ENCODE measurements at regions not wholly inside any gene's neighbourhood (a gene's known extent, or its start where the extent isn't known, plus 50 kb on each side); places are given as distances from the start of the nearest gene placed in this dataset.

- FAIRE-seq (no peak), DNase-seq (ENCODE audit: insufficient read length, low spot score) (no peak)
These were observed 305.0 kb downstream of the HLX start for GRCh38 chr1:221184131-221184794.

- FAIRE-seq (no peak), DNase-seq (ENCODE audit: insufficient read length, low spot score) (no peak)
These were observed 307.9 kb downstream of the HLX start for GRCh38 chr1:221187174-221187573.

- no peak for FAIRE-seq
These were observed 309.2 kb downstream of the HLX start for GRCh38 chr1:221188458-221188857.

DNA sequence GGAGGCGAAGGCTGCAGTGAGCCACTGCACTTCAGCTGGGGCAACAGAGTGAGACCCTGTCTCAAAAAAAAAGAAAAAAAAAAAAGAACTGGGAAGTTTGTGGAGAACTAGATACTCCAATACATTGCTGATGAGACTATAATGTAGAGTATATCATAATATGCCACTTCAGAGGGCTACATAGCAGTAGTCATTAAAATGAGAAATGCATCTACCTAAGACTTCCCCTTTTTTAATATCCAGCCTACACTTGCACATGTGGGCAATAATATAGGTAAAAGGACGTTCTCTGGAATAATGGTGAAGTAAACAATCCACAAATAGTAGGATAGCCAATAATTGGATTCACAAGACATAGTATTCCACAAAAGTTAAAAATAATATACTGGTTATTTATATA, 311.0 kb downstream of the HLX start:
- FAIRE-seq (no peak), DNase-seq (ENCODE audit: insufficient read length, low spot score) (no peak)

More at GRCh38 chr1:221188458-221188857, 309.2 kb downstream of the HLX start:
- DNase-seq (ENCODE audit: insufficient read length, low spot score) = no peak

- FAIRE-seq = peak; percentile 59
- no peak for DNase-seq (ENCODE audit: insufficient read length, low spot score)
These were observed 312.8 kb downstream of the HLX start for GRCh38 chr1:221192055-221192454.

DNA sequence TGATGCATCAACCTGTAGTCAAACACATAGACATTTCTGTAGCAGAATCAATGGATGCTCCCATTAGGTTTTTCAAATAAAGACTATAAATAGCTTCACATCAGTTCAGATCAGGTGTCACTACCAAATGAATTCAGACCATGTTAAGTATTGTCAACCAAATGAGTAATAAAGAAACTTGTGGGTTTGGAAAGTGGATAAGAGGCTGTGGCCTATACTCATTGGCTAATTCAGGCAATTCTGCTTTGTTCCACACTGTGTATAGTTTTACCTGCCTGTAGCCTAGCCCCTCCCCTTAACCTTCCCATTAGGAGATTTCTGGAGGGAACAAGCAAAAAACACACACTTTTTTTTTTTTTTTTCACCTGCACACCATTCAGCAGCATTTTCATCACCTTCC, 321.2 kb downstream of the HLX start:
- FAIRE-seq = no peak

GRCh38 chr1:221201773-221202172, 322.5 kb downstream of the HLX start:
- DNase-seq (ENCODE audit: insufficient read length, low spot score) = no peak
- FAIRE-seq = no peak

More for the DNA sequence above, 321.2 kb downstream of the HLX start:
- DNase-seq (ENCODE audit: insufficient read length, low spot score) = no peak

DNA sequence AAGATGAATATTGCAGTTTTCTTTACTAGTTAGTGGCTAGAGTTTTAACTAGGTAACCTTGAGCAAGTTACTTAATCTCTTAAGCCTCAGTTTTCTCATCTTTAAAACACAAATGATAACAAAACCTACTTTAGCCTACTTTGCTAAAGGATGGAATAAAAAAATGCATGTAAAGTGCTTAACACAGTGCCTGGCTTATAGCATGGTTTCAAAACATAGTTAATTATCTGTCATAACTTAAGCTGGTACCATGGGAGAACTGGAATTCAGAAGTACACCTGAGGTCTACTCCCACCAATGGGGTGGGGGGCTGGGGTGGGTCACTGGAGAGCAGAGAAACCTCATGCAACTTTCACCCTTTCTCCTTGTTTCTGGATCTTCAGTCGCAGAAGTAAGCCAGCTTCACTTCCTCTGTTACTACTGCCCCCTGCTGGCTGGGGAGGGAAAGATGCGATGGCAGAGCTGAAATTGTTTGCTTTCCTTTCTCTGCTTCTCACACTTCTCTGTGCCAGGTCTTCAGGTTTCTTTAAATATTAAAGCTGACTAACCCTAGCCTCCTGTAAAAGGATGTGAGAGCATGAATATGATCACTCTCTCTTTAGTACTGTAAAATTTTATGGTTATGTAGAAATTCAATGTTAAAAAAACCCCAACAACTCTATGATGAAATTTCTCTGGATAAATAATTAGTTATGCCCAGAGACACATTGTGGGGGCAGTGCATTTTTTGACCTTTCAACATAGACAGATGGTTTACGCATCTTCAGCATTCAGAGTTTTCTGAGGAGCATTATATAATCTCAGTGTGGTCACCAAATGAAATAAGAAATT, 324.2 kb downstream of the HLX start:
- DNase-seq (ENCODE audit: insufficient read length, low spot score) (peak; percentile 65), FAIRE-seq (no peak)

GRCh38 chr1:221204055-221204833, 325.0 kb downstream of the HLX start:
- no peak for FAIRE-seq
- no peak for DNase-seq (ENCODE audit: insufficient read length, low spot score)

GRCh38 chr1:221206076-221206475, 326.8 kb downstream of the HLX start:
- no peak for FAIRE-seq
- DNase-seq (ENCODE audit: insufficient read length, low spot score) = no peak

GRCh38 chr1:221212926-221213325, 333.7 kb downstream of the HLX start:
- FAIRE-seq (no peak), DNase-seq (ENCODE audit: insufficient read length, low spot score) (no peak)

- no peak for FAIRE-seq
These were observed 337.8 kb downstream of the HLX start for GRCh38 chr1:221217029-221217428.

DNA sequence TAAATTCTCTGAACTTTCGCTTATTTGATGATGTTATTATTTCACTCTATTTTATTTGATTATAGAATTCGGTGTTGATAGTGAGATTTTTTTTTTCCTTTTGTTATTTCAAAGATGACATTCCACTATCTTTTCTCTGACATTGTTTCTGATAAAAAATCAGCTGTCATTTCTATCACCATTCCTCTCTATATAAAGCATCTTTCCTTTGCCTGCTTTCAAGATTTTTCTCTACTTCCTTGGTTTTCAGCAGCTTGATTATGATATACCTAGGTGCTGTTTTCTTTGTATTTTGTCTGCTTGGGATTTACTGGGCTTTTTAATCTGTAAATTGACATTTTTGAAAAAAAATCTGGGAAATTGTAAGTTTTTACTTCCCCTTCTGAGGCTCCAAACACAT, 344.0 kb downstream of the HLX start:
- FAIRE-seq = no peak

More at GRCh38 chr1:221217029-221217428, 337.8 kb downstream of the HLX start:
- DNase-seq (ENCODE audit: insufficient read length, low spot score) = peak; percentile 10

GRCh38 chr1:221227460-221227859, 348.2 kb downstream of the HLX start:
- DNase-seq (ENCODE audit: insufficient read length, low spot score) = no peak
- no peak for FAIRE-seq

More for the DNA sequence above, 344.0 kb downstream of the HLX start:
- no peak for DNase-seq (ENCODE audit: insufficient read length, low spot score)

DNA sequence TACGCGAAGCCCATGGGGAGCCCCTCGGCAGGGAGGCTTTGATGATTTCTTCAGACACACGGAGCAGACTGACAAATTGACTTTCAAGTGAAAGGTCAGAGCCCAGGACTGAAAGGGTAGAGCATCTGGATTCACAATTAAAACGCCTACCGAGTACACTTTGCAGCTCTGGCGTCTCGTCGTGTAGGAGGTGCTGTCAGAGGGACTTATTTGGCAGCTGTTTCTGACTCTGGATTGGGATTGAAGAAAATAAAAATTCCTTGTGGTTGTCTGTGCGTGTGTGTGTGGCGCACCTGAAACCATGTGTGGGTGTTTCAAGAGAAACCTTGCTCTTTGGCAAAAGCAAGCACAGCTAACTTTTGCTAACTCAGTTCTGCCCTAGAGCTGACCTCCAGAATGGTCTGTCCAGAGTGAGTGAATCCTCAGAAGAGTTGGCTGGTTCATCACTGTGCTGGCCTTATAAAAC, 348.7 kb downstream of the HLX start:
- FAIRE-seq (no peak), DNase-seq (ENCODE audit: insufficient read length, low spot score) (no peak)

- DNase-seq (ENCODE audit: insufficient read length, low spot score) = no peak
- FAIRE-seq = no peak
These were observed 349.4 kb downstream of the HLX start for GRCh38 chr1:221228594-221228993.

DNA sequence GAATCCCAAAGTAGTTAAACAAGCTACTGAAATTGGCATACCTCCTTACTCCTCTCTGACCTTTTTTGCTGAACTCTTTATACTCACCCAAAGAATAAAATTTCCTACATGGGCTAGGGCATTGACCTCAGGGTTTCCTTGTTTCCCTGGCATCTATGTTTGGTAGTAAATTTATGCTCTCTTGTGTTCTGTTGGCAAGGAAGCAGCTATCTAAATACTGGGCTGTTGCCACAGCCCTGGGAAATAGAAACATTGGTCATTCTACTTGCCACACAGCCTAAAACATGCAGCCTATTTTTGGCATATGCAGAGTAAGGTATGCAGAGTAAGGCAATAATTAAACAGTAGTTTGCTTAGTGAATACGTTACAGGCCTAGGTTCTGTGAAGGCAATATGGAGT, 351.4 kb downstream of the HLX start:
- no peak for FAIRE-seq
- no peak for DNase-seq (ENCODE audit: insufficient read length, low spot score)

DNA sequence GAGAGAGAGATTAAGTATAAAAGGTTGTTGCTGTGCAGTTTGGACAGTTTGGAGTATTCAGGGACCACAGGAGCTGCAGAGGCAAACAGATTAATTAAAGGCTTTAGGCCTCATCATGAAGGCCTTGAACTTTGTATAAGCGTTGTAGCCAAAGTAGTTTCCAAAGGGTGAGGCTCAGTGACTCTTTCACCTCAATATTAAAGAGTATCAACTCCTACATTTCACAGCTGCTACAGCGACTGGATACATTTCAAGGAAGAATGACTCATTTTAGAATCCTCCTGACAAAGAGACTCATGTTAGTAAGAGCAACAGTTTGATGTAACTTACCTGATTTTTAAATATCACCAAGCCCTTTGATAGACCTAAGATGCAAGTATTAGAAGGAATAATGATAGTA, 355.5 kb downstream of the HLX start:
- FAIRE-seq = no peak

DNA sequence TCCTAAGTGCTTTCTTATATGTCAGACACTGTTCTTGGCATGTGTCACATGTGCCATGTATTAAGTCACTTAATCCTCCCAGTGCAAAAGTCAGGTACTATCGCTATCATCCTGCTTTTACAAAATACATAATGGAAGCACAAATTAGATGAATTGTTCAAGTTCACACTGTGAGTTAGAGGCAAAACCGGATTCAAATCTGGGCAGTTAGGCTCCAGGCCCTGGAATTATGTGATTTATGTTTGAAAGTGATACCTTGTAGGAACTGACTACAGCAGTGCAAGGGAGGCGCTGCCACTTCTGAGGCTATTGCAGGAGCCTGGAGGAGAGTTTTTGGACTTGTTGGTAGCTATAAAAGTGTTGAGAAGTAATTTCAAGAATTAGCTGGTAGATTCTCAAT, 358.3 kb downstream of the HLX start:
- DNase-seq (ENCODE audit: insufficient read length, low spot score) (no peak), FAIRE-seq (no peak)

More for the DNA sequence above, 355.5 kb downstream of the HLX start:
- DNase-seq (ENCODE audit: insufficient read length, low spot score) = no peak

GRCh38 chr1:221239181-221239580, 359.9 kb downstream of the HLX start:
- no peak for FAIRE-seq

GRCh38 chr1:221239792-221240191, 360.5 kb downstream of the HLX start:
- no peak for DNase-seq (ENCODE audit: insufficient read length, low spot score)
- no peak for FAIRE-seq

More at GRCh38 chr1:221239181-221239580, 359.9 kb downstream of the HLX start:
- no peak for DNase-seq (ENCODE audit: insufficient read length, low spot score)

Data from HTR-8/SVneo (cell line).